ENCODE measurements at regions not wholly inside any gene's neighbourhood (a gene's known extent, or its start where the extent isn't known, plus 50 kb on each side); places are given as distances from the start of the nearest gene placed in this dataset.

DNA sequence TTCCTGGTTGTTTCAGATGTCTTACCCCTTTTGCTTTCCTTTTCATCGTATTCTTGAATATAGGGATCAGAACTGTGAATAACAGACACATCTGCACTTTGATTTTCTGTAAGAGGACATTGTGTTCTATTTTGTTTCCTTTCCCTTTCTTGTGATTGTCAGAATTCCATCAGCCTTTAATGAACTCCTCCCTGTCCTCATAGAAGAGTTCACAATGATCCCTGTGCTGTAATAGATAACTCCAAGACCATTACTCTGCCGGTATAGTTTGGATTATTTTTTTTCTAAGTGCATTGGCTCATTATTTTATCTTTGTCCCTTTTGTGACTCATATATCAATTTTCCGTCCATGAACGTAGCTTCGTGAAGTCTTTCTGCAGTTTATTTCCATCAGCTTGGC is 59.7 kb upstream of the PRDM8 start:
- TF ChIP-seq CTCF (IDR thresholded peaks at IDR 0.05 in 4 of 5, conservative IDR thresholded peaks at IDR 0.05 in 1 of 5) (no peak), POLR2A (IDR thresholded peaks at IDR 0.05) (no peak)

All from gastrocnemius medialis (tissue), 4 donors.